ENCODE measurements at regions not wholly inside any gene's neighbourhood (a gene's known extent, or its start where the extent isn't known, plus 50 kb on each side); places are given as distances from the start of the nearest gene placed in this dataset.

DNA sequence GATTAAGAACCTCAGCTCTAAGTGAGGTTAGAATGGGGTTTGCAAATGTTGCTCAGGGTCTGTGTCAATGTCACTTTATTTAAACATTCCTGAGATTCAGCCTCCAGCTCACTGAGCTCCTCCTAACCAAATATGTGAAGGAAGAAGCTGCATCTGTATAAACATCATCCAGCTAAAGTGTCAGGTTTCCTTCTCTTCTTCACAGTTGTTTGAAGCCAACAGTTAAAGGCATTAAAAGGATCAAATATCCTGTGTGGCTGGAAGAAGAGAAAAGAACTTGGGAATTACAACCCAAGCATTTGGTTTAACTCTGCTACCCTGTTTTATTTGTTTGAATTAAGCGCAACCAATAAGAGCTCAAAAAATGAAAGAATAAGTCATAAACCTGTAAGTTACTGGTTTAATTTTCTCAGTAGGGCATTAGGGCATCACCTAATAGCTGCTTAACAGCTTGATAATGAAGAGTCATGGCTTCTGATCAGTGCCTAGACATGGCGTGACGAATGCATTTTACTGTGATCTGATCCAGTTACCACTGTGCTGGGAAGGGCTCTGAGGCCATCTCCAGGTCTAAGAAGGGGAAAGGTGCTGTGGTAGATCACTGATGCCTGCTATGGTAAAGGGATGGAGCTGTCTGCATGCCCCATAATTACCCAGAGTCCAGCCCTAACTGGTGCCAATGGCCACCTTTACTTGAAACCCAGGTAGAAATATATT, 165.7 kb upstream of the TSC22D2 start:
- TF ChIP-seq, protein P1, sequence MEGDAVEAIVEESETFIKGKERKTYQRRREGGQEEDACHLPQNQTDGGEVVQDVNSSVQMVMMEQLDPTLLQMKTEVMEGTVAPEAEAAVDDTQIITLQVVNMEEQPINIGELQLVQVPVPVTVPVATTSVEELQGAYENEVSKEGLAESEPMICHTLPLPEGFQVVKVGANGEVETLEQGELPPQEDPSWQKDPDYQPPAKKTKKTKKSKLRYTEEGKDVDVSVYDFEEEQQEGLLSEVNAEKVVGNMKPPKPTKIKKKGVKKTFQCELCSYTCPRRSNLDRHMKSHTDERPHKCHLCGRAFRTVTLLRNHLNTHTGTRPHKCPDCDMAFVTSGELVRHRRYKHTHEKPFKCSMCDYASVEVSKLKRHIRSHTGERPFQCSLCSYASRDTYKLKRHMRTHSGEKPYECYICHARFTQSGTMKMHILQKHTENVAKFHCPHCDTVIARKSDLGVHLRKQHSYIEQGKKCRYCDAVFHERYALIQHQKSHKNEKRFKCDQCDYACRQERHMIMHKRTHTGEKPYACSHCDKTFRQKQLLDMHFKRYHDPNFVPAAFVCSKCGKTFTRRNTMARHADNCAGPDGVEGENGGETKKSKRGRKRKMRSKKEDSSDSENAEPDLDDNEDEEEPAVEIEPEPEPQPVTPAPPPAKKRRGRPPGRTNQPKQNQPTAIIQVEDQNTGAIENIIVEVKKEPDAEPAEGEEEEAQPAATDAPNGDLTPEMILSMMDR (IDR thresholded peaks at IDR 0.05; ENCODE audit: insufficient read depth, low read depth, low read length), result no peak
- peak; percentile 43 for DNase-seq (ENCODE audit: low read depth)
- H3K27me3 ChIP-seq (ENCODE audit: control insufficient read depth, insufficient read depth, low read length), result no peaks in the 10 kb centered on the region
- ChIA-PET CTCF (interaction anchor here (0.8 to 5.1 kb wide), 2 partner anchors 22 to 166 kb away, joined by 3 to 23 read pairs; partner anchors contain the start of gene TSC22D2), POLR2A (interaction anchor here (0.5 to 0.6 kb wide), 3 partner anchors 33 to 173 kb away, joined by 3 to 9 read pairs (median 3); no protein-coding TSS in a partner anchor)
- no peak overlapping the region for H3K4me3 ChIP-seq (ENCODE audit: low read depth, low read length)
- no peaks in the 10 kb centered on the region for H3K36me3 ChIP-seq (ENCODE audit: control insufficient read depth, insufficient read depth, low read length)

GRCh38 chr3:150240891-150241290, 167.2 kb upstream of the TSC22D2 start:
- no peak for DNase-seq (ENCODE audit: low read depth)
- Histone ChIP-seq H3K36me3 (ENCODE audit: control insufficient read depth, insufficient read depth, low read length) (no peaks in the 10 kb centered on the region), H3K4me3 (ENCODE audit: low read depth, low read length) (no peak overlapping the region), H3K27me3 (ENCODE audit: control insufficient read depth, insufficient read depth, low read length) (no peaks in the 10 kb centered on the region)
- TF ChIP-seq, protein P1 (IDR thresholded peaks at IDR 0.05; ENCODE audit: insufficient read depth, low read depth, low read length), result no peak
- CTCF ChIA-PET, result interaction anchor here (0.8 to 5.1 kb wide), 6 partner anchors 13 to 260 kb away, joined by 3 to 23 read pairs (median 5); partner anchors contain the start of gene TSC22D2
- POLR2A ChIA-PET, result no interaction called here

- no peak for DNase-seq (ENCODE audit: low read depth)
- CTCF ChIA-PET, result interaction anchor here (0.8 to 5.1 kb wide), 12 partner anchors 8 to 261 kb away, joined by 3 to 23 read pairs (median 4); partner anchors contain the start of gene TSC22D2
- TF ChIP-seq, protein P1 (IDR thresholded peaks at IDR 0.05; ENCODE audit: insufficient read depth, low read depth, low read length), result no peak
- POLR2A ChIA-PET, result interaction anchor here (0.6 kb wide), 1 partner anchor 108 kb away, joined by 3 read pairs; no protein-coding TSS in a partner anchor
- H3K27me3 ChIP-seq (ENCODE audit: control insufficient read depth, insufficient read depth, low read length), result no peaks in the 10 kb centered on the region
- no peak overlapping the region for H3K4me3 ChIP-seq (ENCODE audit: low read depth, low read length)
- H3K36me3 ChIP-seq (ENCODE audit: control insufficient read depth, insufficient read depth, low read length), result no peaks in the 10 kb centered on the region
These were observed 168.3 kb upstream of the TSC22D2 start for GRCh38 chr3:150239766-150240165.

GRCh38 chr3:150238995-150239619, 169.0 kb upstream of the TSC22D2 start:
- Histone ChIP-seq H3K4me3 (ENCODE audit: low read depth, low read length) (no peak overlapping the region), H3K27me3 (ENCODE audit: control insufficient read depth, insufficient read depth, low read length) (no peaks in the 10 kb centered on the region), H3K36me3 (ENCODE audit: control insufficient read depth, insufficient read depth, low read length) (no peaks in the 10 kb centered on the region)
- no peak for DNase-seq (ENCODE audit: low read depth)
- ChIA-PET CTCF (interaction anchor here (0.7 to 5.1 kb wide), 10 partner anchors 8 to 257 kb away, joined by 3 to 23 read pairs (median 6); partner anchors contain the start of gene TSC22D2), POLR2A (no interaction called here)
- TF ChIP-seq, protein P1 (IDR thresholded peaks at IDR 0.05; ENCODE audit: insufficient read depth, low read depth, low read length), result peak; percentile 38; the same call in 1 of the 2 replicates
